ENCODE measurements at regions not wholly inside any gene's neighbourhood (a gene's known extent, or its start where the extent isn't known, plus 50 kb on each side); places are given as distances from the start of the nearest gene placed in this dataset.
"Not testable (repeated sequence)": the region's sequence is repeated elsewhere in the genome, so short reads cannot be mapped to it uniquely, and the experiment has no call there.

DNA sequence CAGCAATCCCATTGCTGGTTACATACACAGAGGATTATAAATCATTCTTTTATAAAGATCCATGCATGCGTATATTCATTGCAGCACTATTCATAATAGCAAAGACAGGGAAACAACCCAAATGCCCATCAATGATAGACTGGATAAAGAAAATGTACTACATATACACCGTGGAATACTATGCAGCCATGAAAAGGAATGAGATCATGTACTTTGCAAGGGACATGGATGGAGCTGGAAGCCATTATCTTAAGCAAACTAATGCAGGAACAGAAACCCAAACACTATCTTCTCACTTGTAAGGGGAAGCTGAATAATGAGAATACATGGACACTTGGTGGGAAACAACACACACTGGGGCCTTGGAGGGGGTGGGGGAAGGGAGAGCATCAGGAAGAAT lies 529.7 kb downstream of the TBC1D32 start:
- Histone ChIP-seq H3K4me1 (ENCODE audit: control insufficient read depth, insufficient read depth, low read length) (no peaks in the 10 kb centered on the region), H3K9ac (ENCODE audit: low read length) (no peak overlapping the region), H3K27me3 (replicated peaks; ENCODE audit: control insufficient read depth, insufficient read depth, low read length) (no peaks in the 10 kb centered on the region), H3K4me3 (ENCODE audit: low read length) (no peak overlapping the region), H3K9me3 (ENCODE audit: control insufficient read depth, low read length) (no peaks in the 10 kb centered on the region), H3K36me3 (ENCODE audit: control insufficient read depth, insufficient read depth, low read length, severe bottlenecking) (no peaks in the 10 kb centered on the region)
- DNase-seq (ENCODE audit: low read depth), result no peak

GRCh38 chr6:120786682-120787081 lies 547.6 kb downstream of the TBC1D32 start:
- H3K9ac ChIP-seq (ENCODE audit: low read length), result no peak overlapping the region
- H3K9me3 ChIP-seq (ENCODE audit: control insufficient read depth, low read length), result no peaks in the 10 kb centered on the region
- DNase-seq (ENCODE audit: low read depth), result no peak
- H3K4me3 ChIP-seq (ENCODE audit: low read length), result no peak overlapping the region
- H3K4me1 ChIP-seq (ENCODE audit: control insufficient read depth, insufficient read depth, low read length), result no peaks in the 10 kb centered on the region
- H3K36me3 ChIP-seq (ENCODE audit: control insufficient read depth, insufficient read depth, low read length, severe bottlenecking), result no peaks in the 10 kb centered on the region
- no peaks in the 10 kb centered on the region for H3K27me3 ChIP-seq (replicated peaks; ENCODE audit: control insufficient read depth, insufficient read depth, low read length)

GRCh38 chr6:120786256-120786655 lies 548.0 kb downstream of the TBC1D32 start:
- no peak overlapping the region for H3K9ac ChIP-seq (ENCODE audit: low read length)
- no peaks in the 10 kb centered on the region for H3K27me3 ChIP-seq (replicated peaks; ENCODE audit: control insufficient read depth, insufficient read depth, low read length)
- H3K9me3 ChIP-seq (ENCODE audit: control insufficient read depth, low read length), result no peaks in the 10 kb centered on the region
- H3K36me3 ChIP-seq (ENCODE audit: control insufficient read depth, insufficient read depth, low read length, severe bottlenecking), result no peaks in the 10 kb centered on the region
- H3K4me3 ChIP-seq (ENCODE audit: low read length), result no peak overlapping the region
- H3K4me1 ChIP-seq (ENCODE audit: control insufficient read depth, insufficient read depth, low read length), result no peaks in the 10 kb centered on the region
- DNase-seq (ENCODE audit: low read depth), result no peak

DNA sequence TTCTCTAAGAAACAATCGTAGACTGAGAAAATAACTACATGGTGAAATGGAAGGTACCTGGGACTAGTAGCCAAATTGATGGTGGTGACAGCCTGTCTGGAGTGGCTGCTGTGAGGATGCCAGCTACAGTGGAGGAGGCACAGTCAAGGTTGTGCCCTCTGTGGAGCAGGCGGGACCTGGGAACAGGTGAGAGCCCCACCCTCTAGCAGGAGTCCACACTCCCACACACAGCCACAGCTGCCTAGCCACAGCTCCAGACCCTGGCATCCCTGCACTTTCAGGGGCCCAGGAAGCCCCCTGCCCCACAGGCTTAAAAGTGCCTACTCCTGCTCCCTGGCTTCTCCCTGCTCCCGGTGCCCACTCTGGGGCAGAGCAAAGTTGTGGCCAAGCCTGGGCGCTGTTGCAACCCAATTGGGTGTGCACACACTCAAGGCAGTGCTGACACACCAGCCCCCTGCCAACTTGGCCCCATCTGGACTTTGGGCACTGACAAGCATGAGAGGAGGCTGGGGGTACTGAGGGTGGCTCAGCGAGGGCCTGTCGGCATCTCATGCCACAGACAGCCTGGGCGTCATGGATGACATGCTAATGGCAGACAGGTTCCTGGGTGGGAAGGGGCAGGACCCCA lies 548.7 kb downstream of the TBC1D32 start:
- Histone ChIP-seq H3K9ac (ENCODE audit: low read length) (no peak overlapping the region), H3K4me3 (ENCODE audit: low read length) (no peak overlapping the region), H3K36me3 (ENCODE audit: control insufficient read depth, insufficient read depth, low read length, severe bottlenecking) (no peaks in the 10 kb centered on the region), H3K4me1 (ENCODE audit: control insufficient read depth, insufficient read depth, low read length) (no peaks in the 10 kb centered on the region), H3K27me3 (replicated peaks; ENCODE audit: control insufficient read depth, insufficient read depth, low read length) (no peaks in the 10 kb centered on the region), H3K9me3 (ENCODE audit: control insufficient read depth, low read length) (no peaks in the 10 kb centered on the region)
- DNase-seq (ENCODE audit: low read depth), result no peak

- DNase-seq (ENCODE audit: low read depth), result no peak
- no peaks in the 10 kb centered on the region for H3K4me1 ChIP-seq (ENCODE audit: control insufficient read depth, insufficient read depth, low read length)
- no peak overlapping the region for H3K4me3 ChIP-seq (ENCODE audit: low read length)
- H3K36me3 ChIP-seq (ENCODE audit: control insufficient read depth, insufficient read depth, low read length, severe bottlenecking), result no peaks in the 10 kb centered on the region
- no peak overlapping the region for H3K9ac ChIP-seq (ENCODE audit: low read length)
- H3K27me3 ChIP-seq (replicated peaks; ENCODE audit: control insufficient read depth, insufficient read depth, low read length), result no peaks in the 10 kb centered on the region
- peaks cover 14% of the 10 kb centered on the region for H3K9me3 ChIP-seq (ENCODE audit: control insufficient read depth, low read length)
Observed at GRCh38 chr6:120779441-120779840, 554.8 kb downstream of the TBC1D32 start.

DNA sequence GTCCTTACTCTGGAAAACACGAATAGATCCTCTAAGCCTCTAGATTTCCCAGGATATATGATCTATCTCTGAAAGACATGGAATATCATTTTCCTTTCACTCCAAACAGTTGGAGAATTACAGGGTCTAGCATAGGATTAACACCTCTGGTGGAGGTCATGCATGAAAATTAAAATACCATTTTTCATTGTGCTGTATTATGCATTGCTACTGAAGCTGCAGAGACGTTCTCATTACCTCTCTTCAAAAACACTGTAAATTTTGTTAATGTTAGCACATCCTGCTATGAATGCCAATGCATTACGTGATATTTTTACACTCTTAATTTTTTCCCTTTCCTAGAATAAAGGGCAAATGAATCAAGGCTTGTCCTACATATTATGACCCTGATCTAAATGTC lies 558.6 kb downstream of the TBC1D32 start:
- Histone ChIP-seq H3K9ac (ENCODE audit: low read length) (no peak overlapping the region), H3K4me3 (ENCODE audit: low read length) (no peak overlapping the region), H3K36me3 (ENCODE audit: control insufficient read depth, insufficient read depth, low read length, severe bottlenecking) (no peaks in the 10 kb centered on the region), H3K27me3 (replicated peaks; ENCODE audit: control insufficient read depth, insufficient read depth, low read length) (no peaks in the 10 kb centered on the region), H3K9me3 (ENCODE audit: control insufficient read depth, low read length) (peaks cover 14% of the 10 kb centered on the region), H3K4me1 (ENCODE audit: control insufficient read depth, insufficient read depth, low read length) (no peaks in the 10 kb centered on the region)
- DNase-seq (ENCODE audit: low read depth), result no peak

DNA sequence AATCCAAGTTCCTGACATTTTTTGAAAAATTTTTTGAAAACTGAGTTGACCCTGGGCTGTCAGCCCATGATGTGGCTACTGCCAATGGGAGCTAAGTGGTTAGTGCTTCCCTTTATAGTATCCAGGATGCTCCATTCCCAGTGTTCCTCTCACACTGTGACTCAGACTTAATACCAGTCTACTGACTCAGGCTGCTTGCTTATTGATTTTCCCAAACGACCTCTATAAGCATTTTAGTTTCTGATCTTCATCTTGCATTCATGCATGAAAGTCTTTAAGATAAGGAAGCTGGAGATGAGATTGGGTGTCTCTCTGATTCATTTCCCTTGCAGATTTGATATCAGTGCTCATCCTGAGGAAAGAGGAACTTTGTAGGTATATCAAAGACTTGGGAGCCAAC lies 560.0 kb downstream of the TBC1D32 start:
- Histone ChIP-seq H3K27me3 (replicated peaks; ENCODE audit: control insufficient read depth, insufficient read depth, low read length) (no peaks in the 10 kb centered on the region), H3K4me3 (ENCODE audit: low read length) (no peak overlapping the region), H3K4me1 (ENCODE audit: control insufficient read depth, insufficient read depth, low read length) (no peaks in the 10 kb centered on the region), H3K9ac (ENCODE audit: low read length) (no peak overlapping the region), H3K36me3 (ENCODE audit: control insufficient read depth, insufficient read depth, low read length, severe bottlenecking) (no peaks in the 10 kb centered on the region), H3K9me3 (ENCODE audit: control insufficient read depth, low read length) (peaks cover 14% of the 10 kb centered on the region)
- no peak for DNase-seq (ENCODE audit: low read depth)

- Histone ChIP-seq H3K4me3 (ENCODE audit: low read length) (no peak overlapping the region), H3K9ac (ENCODE audit: low read length) (no peak overlapping the region), H3K9me3 (ENCODE audit: control insufficient read depth, low read length) (no peaks in the 10 kb centered on the region), H3K36me3 (ENCODE audit: control insufficient read depth, insufficient read depth, low read length, severe bottlenecking) (no peaks in the 10 kb centered on the region), H3K27me3 (replicated peaks; ENCODE audit: control insufficient read depth, insufficient read depth, low read length) (no peaks in the 10 kb centered on the region), H3K4me1 (ENCODE audit: control insufficient read depth, insufficient read depth, low read length) (no peaks in the 10 kb centered on the region)
- DNase-seq (ENCODE audit: low read depth), result no peak
Observed at GRCh38 chr6:120771019-120771418, 563.3 kb downstream of the TBC1D32 start.

GRCh38 chr6:120764312-120764711 lies 570.0 kb downstream of the TBC1D32 start:
- Histone ChIP-seq H3K9me3 (ENCODE audit: control insufficient read depth, low read length) (no peaks in the 10 kb centered on the region), H3K4me3 (ENCODE audit: low read length) (no peak overlapping the region), H3K27me3 (replicated peaks; ENCODE audit: control insufficient read depth, insufficient read depth, low read length) (no peaks in the 10 kb centered on the region), H3K36me3 (ENCODE audit: control insufficient read depth, insufficient read depth, low read length, severe bottlenecking) (no peaks in the 10 kb centered on the region), H3K4me1 (ENCODE audit: control insufficient read depth, insufficient read depth, low read length) (no peaks in the 10 kb centered on the region), H3K9ac (ENCODE audit: low read length) (no peak overlapping the region)
- no peak for DNase-seq (ENCODE audit: low read depth)

DNA sequence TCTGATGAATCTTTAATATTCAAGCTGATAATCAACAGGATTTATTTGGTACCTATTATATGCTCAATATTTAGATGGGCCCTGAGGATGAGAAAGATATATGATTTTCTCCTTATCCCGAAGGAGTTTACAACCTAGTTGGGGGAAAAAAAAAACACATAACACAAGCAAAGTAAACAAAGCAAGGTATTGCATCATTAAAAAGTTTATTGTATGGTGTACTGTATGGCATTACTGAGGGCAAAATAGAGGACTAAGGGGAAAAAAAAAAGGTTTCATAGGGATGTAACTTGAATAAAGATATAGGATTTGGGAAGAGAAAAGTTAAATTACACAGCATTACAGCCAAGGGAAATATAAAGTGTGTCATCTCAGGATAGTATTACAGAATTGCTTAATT lies 574.7 kb downstream of the TBC1D32 start:
- no peak for DNase-seq (ENCODE audit: low read depth)
- no peaks in the 10 kb centered on the region for H3K9me3 ChIP-seq (ENCODE audit: control insufficient read depth, low read length)
- H3K36me3 ChIP-seq (ENCODE audit: control insufficient read depth, insufficient read depth, low read length, severe bottlenecking), result no peaks in the 10 kb centered on the region
- H3K9ac ChIP-seq (ENCODE audit: low read length), result no peak overlapping the region
- no peak overlapping the region for H3K4me3 ChIP-seq (ENCODE audit: low read length)
- H3K4me1 ChIP-seq (ENCODE audit: control insufficient read depth, insufficient read depth, low read length), result no peaks in the 10 kb centered on the region
- H3K27me3 ChIP-seq (replicated peaks; ENCODE audit: control insufficient read depth, insufficient read depth, low read length), result no peaks in the 10 kb centered on the region

DNA sequence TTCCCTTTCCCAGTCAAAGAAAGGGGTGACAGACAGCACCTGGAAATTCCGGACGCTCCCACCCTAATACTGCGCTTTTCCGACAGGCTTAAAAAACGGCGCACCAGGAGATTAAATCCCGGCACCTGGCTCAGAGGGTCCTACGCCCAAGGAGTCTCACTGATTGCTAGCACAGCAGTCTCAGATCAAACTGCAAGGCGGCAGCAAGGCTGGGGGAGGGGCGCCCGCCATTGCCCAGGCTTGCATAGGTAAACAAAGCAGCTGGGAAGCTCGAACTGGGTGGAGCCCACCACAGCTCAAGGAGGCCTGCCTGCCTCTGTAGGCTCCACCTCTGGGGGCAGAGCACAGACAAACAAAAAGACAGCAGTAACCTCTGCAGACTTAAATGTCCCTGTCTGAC lies 585.7 kb downstream of the TBC1D32 start:
- H3K4me1 ChIP-seq (ENCODE audit: control insufficient read depth, insufficient read depth, low read length); H3K9ac ChIP-seq (ENCODE audit: low read length); H3K27me3 ChIP-seq (replicated peaks; ENCODE audit: control insufficient read depth, insufficient read depth, low read length); H3K36me3 ChIP-seq (ENCODE audit: control insufficient read depth, insufficient read depth, low read length, severe bottlenecking); H3K4me3 ChIP-seq (ENCODE audit: low read length); H3K9me3 ChIP-seq (ENCODE audit: control insufficient read depth, low read length); DNase-seq (ENCODE audit: low read depth): not testable (repeated sequence)

GRCh38 chr6:120736740-120737139 lies 597.5 kb downstream of the TBC1D32 start:
- peaks cover 5% of the 10 kb centered on the region for H3K9me3 ChIP-seq (ENCODE audit: control insufficient read depth, low read length)
- H3K27me3 ChIP-seq (replicated peaks; ENCODE audit: control insufficient read depth, insufficient read depth, low read length), result no peaks in the 10 kb centered on the region
- no peaks in the 10 kb centered on the region for H3K4me1 ChIP-seq (ENCODE audit: control insufficient read depth, insufficient read depth, low read length)
- no peak for DNase-seq (ENCODE audit: low read depth)
- H3K4me3 ChIP-seq (ENCODE audit: low read length), result no peak overlapping the region
- no peaks in the 10 kb centered on the region for H3K36me3 ChIP-seq (ENCODE audit: control insufficient read depth, insufficient read depth, low read length, severe bottlenecking)
- no peak overlapping the region for H3K9ac ChIP-seq (ENCODE audit: low read length)

Data from adipocyte (in vitro differentiated cells).